SJCRH30 (cell line): ENCODE measurements at regions not wholly inside any gene's neighbourhood (a gene's known extent, or its start where the extent isn't known, plus 50 kb on each side); places are given as distances from the start of the nearest gene placed in this dataset.
"Not testable (repeated sequence)": the region's sequence is repeated elsewhere in the genome, so short reads cannot be mapped to it uniquely, and the experiment has no call there.

Source experiments
- DNase-seq, 2 experiments: peaks; one replicate each; pipeline ENCODE4 v3.0.0-alpha.2; 2015 to 2020
- H3K27ac ChIP-seq: fragments of 250-450 bp; sonication (Bioruptor Pico); 2 replicates; pipeline ENCODE4 v1.5.1; 2020; ENCODE audit warnings: mild to moderate bottlenecking, moderate library complexity
- H3K27me3 ChIP-seq: fragments of 250-450 bp; sonication (Bioruptor Pico); 2 replicates; pipeline ENCODE4 v1.5.1; 2020; ENCODE audit warnings: mild to moderate bottlenecking, moderate library complexity
- H3K36me3 ChIP-seq: fragments of 250-450 bp; sonication (Bioruptor Pico); 2 replicates; pipeline ENCODE4 v1.5.1; 2020; ENCODE audit warnings: mild to moderate bottlenecking, moderate library complexity
- H3K4me1 ChIP-seq: fragments of 250-450 bp; sonication (Bioruptor Pico); 2 replicates; pipeline ENCODE4 v1.5.1; 2020; ENCODE audit warnings: mild to moderate bottlenecking, moderate library complexity
- H3K4me3 ChIP-seq: fragments of 250-450 bp; sonication (Bioruptor Pico); 2 replicates; pipeline ENCODE4 v1.5.1; 2020; ENCODE audit warnings: mild to moderate bottlenecking, moderate library complexity
- H3K9me3 ChIP-seq: fragments of 250-450 bp; sonication (Bioruptor Pico); replicated peaks from 2 replicates; pipeline ENCODE4 v1.5.1; 2020; ENCODE audit warnings: mild to moderate bottlenecking, moderate library complexity

GRCh38 chr12:86721713-86722397, 465.7 kb upstream of the MGAT4C start:
- H3K4me1 ChIP-seq, result no peaks in the 10 kb centered on the region
- H3K27me3 ChIP-seq, result no peaks in the 10 kb centered on the region
- no peak overlapping the region for H3K27ac ChIP-seq
- H3K9me3 ChIP-seq, result no peaks in the 10 kb centered on the region
- H3K4me3 ChIP-seq, result no peak overlapping the region
- DNase-seq, result no peak
- no peaks in the 10 kb centered on the region for H3K36me3 ChIP-seq

- Histone ChIP-seq H3K27me3 (no peaks in the 10 kb centered on the region), H3K27ac (no peak overlapping the region), H3K4me3 (no peak overlapping the region), H3K9me3 (no peaks in the 10 kb centered on the region), H3K4me1 (no peaks in the 10 kb centered on the region), H3K36me3 (no peaks in the 10 kb centered on the region)
- DNase-seq, result no peak
Measured at GRCh38 chr12:86719381-86719780, 463.2 kb upstream of the MGAT4C start.

GRCh38 chr12:86713121-86713520, 456.9 kb upstream of the MGAT4C start:
- Histone ChIP-seq H3K4me3 (no peak overlapping the region), H3K4me1 (peaks cover 10% of the 10 kb centered on the region; the same call in 1 of the 2 replicates), H3K27ac (no peak overlapping the region), H3K9me3 (no peaks in the 10 kb centered on the region), H3K27me3 (no peaks in the 10 kb centered on the region), H3K36me3 (no peaks in the 10 kb centered on the region)
- no peak for DNase-seq

- H3K4me3 ChIP-seq, result no peak overlapping the region
- H3K36me3 ChIP-seq, result no peaks in the 10 kb centered on the region
- H3K27me3 ChIP-seq, result no peaks in the 10 kb centered on the region
- H3K4me1 ChIP-seq, result peaks cover 10% of the 10 kb centered on the region; the same call in 1 of the 2 replicates
- no peaks in the 10 kb centered on the region for H3K9me3 ChIP-seq
- peak; percentile 3 to 26 for DNase-seq
- 0 out of 2 replicates have a peak overlapping the region, but pooled peaks have one; percentile 17 for H3K27ac ChIP-seq
Measured at GRCh38 chr12:86712425-86712843, 456.2 kb upstream of the MGAT4C start.

GRCh38 chr12:86711731-86712130, 455.5 kb upstream of the MGAT4C start:
- Histone ChIP-seq H3K4me3 (no peak overlapping the region), H3K9me3 (no peaks in the 10 kb centered on the region), H3K27me3 (no peaks in the 10 kb centered on the region), H3K27ac (no peak overlapping the region), H3K36me3 (no peaks in the 10 kb centered on the region), H3K4me1 (peaks cover 10% of the 10 kb centered on the region; the same call in 1 of the 2 replicates)
- no peak for DNase-seq

DNA sequence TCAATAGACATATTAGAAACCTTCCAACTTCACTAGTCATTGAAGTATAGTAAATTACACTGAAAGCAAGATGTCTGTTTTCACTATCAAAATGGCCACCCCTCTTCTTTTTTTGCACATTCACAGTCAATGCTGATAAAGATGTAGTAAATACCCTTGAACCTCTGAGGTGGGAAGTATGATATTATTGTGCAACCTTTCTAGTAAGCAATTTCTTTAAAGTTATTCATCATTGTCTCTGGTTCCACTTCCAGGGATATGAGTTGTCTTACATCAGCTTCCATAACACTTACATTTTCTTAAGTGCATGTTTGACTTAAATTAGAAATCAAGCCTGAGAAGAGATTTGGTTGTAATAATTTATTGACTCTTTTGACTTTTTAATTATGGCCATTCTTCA, 453.9 kb upstream of the MGAT4C start:
- no peak for DNase-seq
- no peak overlapping the region for H3K4me3 ChIP-seq
- no peaks in the 10 kb centered on the region for H3K9me3 ChIP-seq
- peaks cover 10% of the 10 kb centered on the region; the same call in 1 of the 2 replicates for H3K4me1 ChIP-seq
- no peaks in the 10 kb centered on the region for H3K36me3 ChIP-seq
- H3K27me3 ChIP-seq, result no peaks in the 10 kb centered on the region
- H3K27ac ChIP-seq, result no peak overlapping the region

GRCh38 chr12:86709017-86709416, 452.8 kb upstream of the MGAT4C start:
- H3K27me3 ChIP-seq, DNase-seq, H3K9me3 ChIP-seq, H3K27ac ChIP-seq, H3K4me3 ChIP-seq, H3K36me3 ChIP-seq: not testable (repeated sequence)
- H3K4me1 ChIP-seq, result peaks cover 10% of the 10 kb centered on the region; the same call in 1 of the 2 replicates

DNA sequence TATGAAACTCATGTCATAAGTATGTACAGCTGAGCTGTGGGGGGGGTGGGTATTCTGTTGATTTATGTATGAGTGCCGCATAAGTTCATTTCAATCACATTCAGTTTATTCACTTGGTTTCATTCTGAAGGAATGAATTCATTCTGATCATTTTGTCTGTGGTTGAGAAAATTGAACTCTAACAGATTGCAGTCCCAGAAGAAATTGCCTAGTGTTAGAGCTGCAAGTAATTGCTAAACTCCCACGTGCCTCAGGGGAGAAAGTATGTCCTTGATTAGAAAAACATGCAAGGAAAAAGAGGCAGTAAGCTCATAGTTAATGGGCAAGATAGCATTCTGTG, 442.4 kb upstream of the MGAT4C start:
- Histone ChIP-seq H3K27me3 (no peaks in the 10 kb centered on the region), H3K9me3 (no peaks in the 10 kb centered on the region), H3K4me3 (no peak overlapping the region), H3K27ac (no peak overlapping the region), H3K4me1 (no peaks in the 10 kb centered on the region), H3K36me3 (no peaks in the 10 kb centered on the region)
- peak in 1 of 2 experiments; percentile 4 for DNase-seq

DNA sequence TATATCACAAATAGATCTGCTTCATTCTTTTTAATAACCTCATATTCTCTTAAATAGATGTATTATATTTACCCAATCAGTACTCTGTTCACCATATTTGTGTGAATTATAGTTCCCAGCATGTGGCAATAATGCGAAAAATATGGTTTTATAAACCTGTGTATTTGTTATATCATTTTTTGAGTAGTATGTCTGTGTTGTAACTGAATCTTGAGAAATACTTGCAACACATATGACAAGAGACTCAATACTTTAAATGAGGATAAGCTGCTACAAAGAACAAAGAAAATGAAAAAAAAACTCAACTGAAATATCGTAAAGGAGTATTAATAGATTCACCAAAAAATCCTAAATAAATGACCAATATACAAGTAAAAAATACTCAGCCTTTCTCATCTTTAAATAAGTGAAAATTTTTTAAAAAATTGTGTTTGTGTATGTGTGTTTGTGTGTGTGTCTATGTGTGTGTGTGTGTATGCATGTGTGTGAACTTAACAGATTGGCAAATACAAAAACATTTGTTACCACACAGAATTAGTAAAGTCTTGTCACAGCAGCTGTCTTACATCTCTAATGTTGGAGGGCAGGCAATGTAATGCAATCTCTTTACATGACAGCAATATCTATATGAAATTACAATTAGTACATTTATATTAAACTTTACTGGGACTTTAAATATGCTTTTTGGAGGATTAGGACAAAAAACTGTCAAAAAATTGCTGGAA, 441.9 kb upstream of the MGAT4C start:
- no peaks in the 10 kb centered on the region for H3K4me1 ChIP-seq
- no peaks in the 10 kb centered on the region for H3K36me3 ChIP-seq
- H3K4me3 ChIP-seq, result no peak overlapping the region
- no peaks in the 10 kb centered on the region for H3K9me3 ChIP-seq
- DNase-seq, result peak in 1 of 2 experiments; percentile 3
- H3K27me3 ChIP-seq, result no peaks in the 10 kb centered on the region
- H3K27ac ChIP-seq, result no peak overlapping the region

- Histone ChIP-seq H3K4me1 (no peaks in the 10 kb centered on the region), H3K9me3 (no peaks in the 10 kb centered on the region), H3K36me3 (no peaks in the 10 kb centered on the region), H3K4me3 (no peak overlapping the region), H3K27ac (no peak overlapping the region), H3K27me3 (no peaks in the 10 kb centered on the region)
- DNase-seq, result no peak
Measured at GRCh38 chr12:86683568-86684304, 427.5 kb upstream of the MGAT4C start.

DNA sequence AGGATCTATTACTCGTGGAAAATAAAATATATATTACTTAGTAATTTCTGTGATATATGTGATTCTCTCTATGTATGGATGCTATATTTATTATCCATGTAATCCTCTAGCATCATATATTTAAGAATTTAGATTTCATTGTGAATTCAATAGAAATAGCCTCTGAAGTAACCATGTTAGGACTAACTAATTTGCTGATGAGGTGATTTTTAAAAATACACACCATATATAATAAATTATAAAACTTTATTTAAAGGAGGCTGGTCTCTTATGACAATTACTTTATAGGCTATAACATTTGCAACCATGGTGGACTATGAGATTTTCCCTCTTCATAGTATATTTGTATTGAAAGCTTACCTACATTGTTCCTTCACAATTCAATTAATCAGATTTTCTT, 424.9 kb upstream of the MGAT4C start:
- DNase-seq, result no peak
- no peak overlapping the region for H3K4me3 ChIP-seq
- no peaks in the 10 kb centered on the region for H3K36me3 ChIP-seq
- H3K9me3 ChIP-seq, result no peaks in the 10 kb centered on the region
- H3K4me1 ChIP-seq, result no peaks in the 10 kb centered on the region
- H3K27me3 ChIP-seq, result no peaks in the 10 kb centered on the region
- H3K27ac ChIP-seq, result no peak overlapping the region

GRCh38 chr12:86675197-86675596, 419.0 kb upstream of the MGAT4C start:
- no peaks in the 10 kb centered on the region for H3K9me3 ChIP-seq

GRCh38 chr12:86670986-86671385, 414.8 kb upstream of the MGAT4C start:
- Histone ChIP-seq H3K4me3 (no peak overlapping the region), H3K27me3 (no peaks in the 10 kb centered on the region), H3K9me3 (no peaks in the 10 kb centered on the region), H3K27ac (no peak overlapping the region), H3K36me3 (no peaks in the 10 kb centered on the region), H3K4me1 (no peaks in the 10 kb centered on the region)
- no peak for DNase-seq

More at GRCh38 chr12:86675197-86675596, 419.0 kb upstream of the MGAT4C start:
- Histone ChIP-seq H3K36me3 (no peaks in the 10 kb centered on the region), H3K4me3 (no peak overlapping the region), H3K27ac (no peak overlapping the region), H3K27me3 (no peaks in the 10 kb centered on the region), H3K4me1 (no peaks in the 10 kb centered on the region)
- no peak for DNase-seq

- Histone ChIP-seq H3K4me3 (no peak overlapping the region), H3K9me3 (no peaks in the 10 kb centered on the region), H3K4me1 (no peaks in the 10 kb centered on the region), H3K27me3 (no peaks in the 10 kb centered on the region), H3K27ac (no peak overlapping the region), H3K36me3 (no peaks in the 10 kb centered on the region)
- DNase-seq, result no peak
Measured at GRCh38 chr12:86669010-86669409, 412.8 kb upstream of the MGAT4C start.

GRCh38 chr12:86666316-86666715, 410.1 kb upstream of the MGAT4C start:
- H3K27me3 ChIP-seq, result no peaks in the 10 kb centered on the region

More at GRCh38 chr12:86666316-86666715, 410.1 kb upstream of the MGAT4C start:
- Histone ChIP-seq H3K9me3 (no peaks in the 10 kb centered on the region), H3K4me1 (no peaks in the 10 kb centered on the region), H3K4me3 (no peak overlapping the region), H3K36me3 (no peaks in the 10 kb centered on the region), H3K27ac (no peak overlapping the region)
- no peak for DNase-seq
